ENCODE measurements at regions not wholly inside any gene's neighbourhood (a gene's known extent, or its start where the extent isn't known, plus 50 kb on each side); places are given as distances from the start of the nearest gene placed in this dataset.

DNA sequence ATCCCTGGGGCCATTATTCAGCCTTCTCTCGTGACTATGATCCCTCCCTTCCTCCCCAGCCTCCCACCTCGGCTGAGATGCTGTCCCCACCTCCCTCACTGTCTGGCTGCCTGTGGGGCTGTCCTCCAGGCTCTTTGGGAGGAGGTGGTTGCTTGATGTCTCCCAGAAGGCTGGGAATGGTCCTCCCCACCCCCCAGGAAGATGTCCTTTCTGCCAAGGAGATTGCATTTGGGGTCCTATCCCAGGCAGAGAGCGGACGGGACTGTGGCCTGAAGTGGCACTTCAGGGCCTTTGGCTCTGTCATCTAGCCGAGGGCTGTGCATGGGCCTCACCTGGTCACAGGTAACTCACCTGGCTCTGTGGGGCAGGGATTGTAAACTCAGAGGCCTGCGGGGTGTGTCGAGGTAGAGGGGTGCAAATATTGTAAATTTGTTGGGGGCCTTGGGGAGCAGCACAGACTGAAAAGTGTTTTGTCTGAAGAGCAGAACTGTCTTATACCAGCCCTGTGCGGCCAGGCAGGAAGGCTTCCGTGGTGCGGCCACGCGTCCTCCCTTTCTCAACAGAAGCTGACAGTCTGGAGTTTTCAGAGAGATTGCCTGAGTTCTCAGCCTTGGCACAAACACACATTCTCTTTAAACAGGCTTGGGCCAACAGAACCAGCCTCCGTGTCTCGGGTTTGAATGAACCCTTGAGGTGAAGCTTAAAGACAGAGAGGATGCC lies 177.9 kb downstream of the SEC14L1 start:
- no peak for DNase-seq (ENCODE audit: low spot score)
- in situ Hi-C loops (cut with MboI; ENCODE audit: low sequenced_read_pairs, unreplicated experiment), result no loop called here
- TF ChIP-seq, protein P1, sequence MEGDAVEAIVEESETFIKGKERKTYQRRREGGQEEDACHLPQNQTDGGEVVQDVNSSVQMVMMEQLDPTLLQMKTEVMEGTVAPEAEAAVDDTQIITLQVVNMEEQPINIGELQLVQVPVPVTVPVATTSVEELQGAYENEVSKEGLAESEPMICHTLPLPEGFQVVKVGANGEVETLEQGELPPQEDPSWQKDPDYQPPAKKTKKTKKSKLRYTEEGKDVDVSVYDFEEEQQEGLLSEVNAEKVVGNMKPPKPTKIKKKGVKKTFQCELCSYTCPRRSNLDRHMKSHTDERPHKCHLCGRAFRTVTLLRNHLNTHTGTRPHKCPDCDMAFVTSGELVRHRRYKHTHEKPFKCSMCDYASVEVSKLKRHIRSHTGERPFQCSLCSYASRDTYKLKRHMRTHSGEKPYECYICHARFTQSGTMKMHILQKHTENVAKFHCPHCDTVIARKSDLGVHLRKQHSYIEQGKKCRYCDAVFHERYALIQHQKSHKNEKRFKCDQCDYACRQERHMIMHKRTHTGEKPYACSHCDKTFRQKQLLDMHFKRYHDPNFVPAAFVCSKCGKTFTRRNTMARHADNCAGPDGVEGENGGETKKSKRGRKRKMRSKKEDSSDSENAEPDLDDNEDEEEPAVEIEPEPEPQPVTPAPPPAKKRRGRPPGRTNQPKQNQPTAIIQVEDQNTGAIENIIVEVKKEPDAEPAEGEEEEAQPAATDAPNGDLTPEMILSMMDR (IDR thresholded peaks at IDR 0.05; ENCODE audit: borderline replicate concordance, control extremely low read depth, extremely low read depth, insufficient read depth, missing control alignments), result no peak

DNA sequence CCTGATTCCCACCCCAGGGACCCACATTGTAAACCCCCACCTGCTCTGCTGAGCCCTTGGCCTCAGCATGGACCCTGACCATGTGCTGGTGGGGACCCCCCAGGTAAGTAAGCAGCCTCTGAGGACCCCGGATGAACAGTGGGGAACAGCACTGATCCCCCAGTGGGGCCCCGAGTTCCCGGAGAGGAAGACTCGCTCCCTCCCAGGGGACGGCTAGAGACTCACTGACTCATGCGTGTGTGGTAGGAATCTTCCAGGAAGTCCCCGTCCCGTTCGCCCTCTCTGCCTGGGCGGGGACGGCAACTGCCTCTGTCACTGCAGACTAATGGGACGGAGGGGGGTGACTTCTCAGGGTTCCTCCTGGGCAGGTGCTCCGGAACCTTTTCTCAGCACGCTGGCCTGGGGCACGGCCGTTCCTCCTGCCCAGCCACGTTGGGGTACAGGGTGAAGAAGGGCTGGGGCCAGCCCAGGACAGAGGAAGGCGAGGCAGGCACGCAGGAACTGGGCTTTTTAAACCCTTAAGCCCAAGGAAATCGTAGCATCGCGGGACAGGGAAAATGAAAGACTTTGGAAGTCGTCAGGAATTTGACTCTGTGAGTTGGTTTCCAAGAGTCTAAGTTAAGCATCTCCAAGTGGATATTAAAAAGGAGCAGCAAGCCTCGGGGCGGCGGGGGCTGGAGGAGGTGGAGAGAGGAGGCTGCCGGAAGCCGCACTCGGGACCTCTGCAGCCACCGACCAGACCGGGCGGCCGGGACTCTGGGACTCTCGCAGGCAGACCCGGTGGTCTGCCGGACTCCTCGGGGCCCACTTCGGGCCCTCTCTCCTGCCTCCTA lies 178.7 kb downstream of the SEC14L1 start:
- in situ Hi-C loops (cut with MboI; ENCODE audit: low sequenced_read_pairs, unreplicated experiment), result loop anchor here (10.0 kb wide), 1 partner anchor 175 kb away; no protein-coding TSS in a partner anchor
- DNase-seq (ENCODE audit: low spot score), result peak; percentile 84
- TF ChIP-seq, protein P1 (IDR thresholded peaks at IDR 0.05; ENCODE audit: borderline replicate concordance, control extremely low read depth, extremely low read depth, insufficient read depth, missing control alignments), result no peak

DNA sequence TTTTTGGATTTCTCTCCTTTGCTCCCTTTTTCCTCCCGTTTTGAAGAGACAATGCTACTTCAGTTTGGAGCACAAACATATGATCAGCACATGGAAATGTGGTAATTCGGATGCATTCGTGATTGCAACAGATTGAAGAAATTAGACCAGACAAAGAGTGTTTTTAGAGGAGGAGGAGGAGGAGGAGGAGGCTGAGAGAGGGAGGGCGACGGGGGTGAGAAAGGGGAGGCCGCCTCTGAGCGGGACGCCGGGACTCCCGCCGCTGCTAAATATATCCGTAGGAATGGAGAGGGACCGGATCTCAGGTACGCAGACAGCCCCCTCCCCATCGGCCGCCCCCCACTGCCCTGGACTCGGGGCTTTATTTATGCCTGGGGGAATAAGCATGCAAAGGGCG lies 179.3 kb downstream of the SEC14L1 start:
- TF ChIP-seq, protein P1 (IDR thresholded peaks at IDR 0.05; ENCODE audit: borderline replicate concordance, control extremely low read depth, extremely low read depth, insufficient read depth, missing control alignments), result no peak
- no peak for DNase-seq (ENCODE audit: low spot score)
- in situ Hi-C loops (cut with MboI; ENCODE audit: low sequenced_read_pairs, unreplicated experiment), result loop anchor here (10.0 kb wide), 1 partner anchor 175 kb away; no protein-coding TSS in a partner anchor

DNA sequence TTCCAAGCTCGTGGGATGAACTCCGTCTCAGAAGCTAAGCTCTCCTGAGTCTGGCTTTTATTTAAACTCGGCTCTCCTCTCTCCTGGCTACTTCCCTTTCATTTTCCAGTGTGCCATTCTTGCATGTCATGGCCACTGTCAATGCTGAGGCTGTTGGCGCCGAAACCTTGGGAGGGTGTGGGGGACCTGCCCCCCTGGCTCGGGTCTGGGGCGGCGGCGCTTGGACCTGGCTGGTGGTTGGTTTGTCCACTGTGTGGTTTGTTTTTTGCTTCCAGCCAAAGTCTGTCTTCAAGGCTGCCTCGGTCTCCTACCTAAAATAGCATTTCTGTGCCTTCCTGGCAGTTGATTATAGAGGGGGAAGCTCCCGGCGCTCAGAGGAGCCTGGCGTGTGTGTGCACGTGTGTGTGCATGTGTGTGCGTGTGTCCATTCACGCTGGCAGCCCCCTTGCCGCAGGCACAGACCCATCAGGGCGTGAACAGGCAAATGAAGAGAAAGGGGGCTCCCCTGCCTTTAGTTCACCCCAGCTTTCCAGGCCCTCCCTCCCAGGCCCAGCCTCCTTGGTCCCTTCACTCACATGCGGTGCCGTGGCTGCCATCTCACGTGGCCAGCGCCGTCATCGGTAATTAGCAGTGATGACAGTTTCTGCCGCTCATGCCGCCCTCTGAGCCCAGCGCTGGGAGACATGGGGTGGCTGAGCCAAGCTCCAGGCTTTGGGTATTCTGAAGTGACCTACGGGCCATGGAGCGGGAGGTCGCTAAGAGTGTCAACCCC lies 179.9 kb downstream of the SEC14L1 start:
- peak; percentile 74 for DNase-seq (ENCODE audit: low spot score)
- TF ChIP-seq, protein P1 (IDR thresholded peaks at IDR 0.05; ENCODE audit: borderline replicate concordance, control extremely low read depth, extremely low read depth, insufficient read depth, missing control alignments), result no peak
- in situ Hi-C loops (cut with MboI; ENCODE audit: low sequenced_read_pairs, unreplicated experiment), result loop anchor here (10.0 kb wide), 1 partner anchor 174 kb away; no protein-coding TSS in a partner anchor

DNA sequence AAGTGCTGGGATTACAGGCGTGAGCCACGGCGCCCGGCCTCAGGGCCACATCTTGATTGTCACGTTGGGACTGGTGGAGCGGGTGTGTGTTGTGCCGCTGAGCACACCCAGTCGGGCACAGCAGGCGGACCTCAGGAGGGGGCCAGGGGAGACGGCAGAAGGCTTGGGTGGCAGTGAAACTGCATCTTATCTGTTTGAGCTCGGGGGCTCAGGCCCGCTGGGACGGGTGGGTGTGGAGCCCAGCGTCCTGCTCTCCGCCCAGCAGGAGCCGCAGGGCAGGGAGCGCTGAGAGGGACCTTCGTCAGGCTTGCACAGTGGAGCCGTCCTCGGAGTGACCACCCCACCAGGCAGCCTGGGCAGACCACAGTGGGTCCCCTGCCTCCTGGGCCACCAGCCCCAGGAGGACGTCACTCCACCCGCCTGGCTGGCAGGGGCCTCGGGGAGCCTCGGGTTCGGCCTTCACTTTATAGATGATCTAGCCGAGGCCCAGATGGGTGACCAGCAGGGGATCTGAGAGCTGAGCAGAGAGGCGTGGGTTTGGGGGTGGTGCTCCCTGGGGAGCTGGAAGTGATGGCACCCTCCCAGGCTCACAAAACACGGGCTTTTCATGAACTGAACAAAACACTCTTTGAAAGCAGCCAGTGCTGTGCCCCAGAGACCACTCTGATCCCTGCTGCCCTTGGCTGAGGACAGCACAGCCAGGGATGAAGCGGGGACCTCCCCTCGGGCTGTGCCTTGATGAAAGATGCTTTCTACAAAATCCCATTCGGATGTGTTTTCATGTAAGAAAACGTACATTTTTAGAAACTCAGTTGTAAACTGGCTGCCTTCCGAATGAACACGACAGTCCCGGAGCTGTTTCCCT lies 181.1 kb downstream of the SEC14L1 start:
- TF ChIP-seq, protein P1 (IDR thresholded peaks at IDR 0.05; ENCODE audit: borderline replicate concordance, control extremely low read depth, extremely low read depth, insufficient read depth, missing control alignments), result no peak
- DNase-seq (ENCODE audit: low spot score), result no peak
- in situ Hi-C loops (cut with MboI; ENCODE audit: low sequenced_read_pairs, unreplicated experiment), result loop anchor here (10.0 kb wide), 1 partner anchor 173 kb away; no protein-coding TSS in a partner anchor
